DMS153 treated with DMSO at 0.1 percent for 48 hours (cell line): ENCODE measurements at regions not wholly inside any gene's neighbourhood (a gene's known extent, or its start where the extent isn't known, plus 50 kb on each side); places are given as distances from the start of the nearest gene placed in this dataset.
"Not testable (repeated sequence)": the region's sequence is repeated elsewhere in the genome, so short reads cannot be mapped to it uniquely, and the experiment has no call there.

Source experiments
- DNase-seq: peaks from one replicate; lab custom pipeline; 2025; ENCODE audit not compliant: unreplicated experiment; lab: John Stamatoyannopoulos, UW

- DNase-seq, result not testable (repeated sequence)
Observed at GRCh38 chr14:106153362-106153955, 627.1 kb downstream of the TMEM121 start.

- DNase-seq, result no peak
Observed at GRCh38 chr14:106163316-106163715, 636.9 kb downstream of the TMEM121 start.

- not testable (repeated sequence) for DNase-seq
Observed at GRCh38 chr14:106163812-106164211, 637.4 kb downstream of the TMEM121 start.

GRCh38 chr14:106166232-106166631 is 639.8 kb downstream of the TMEM121 start:
- no peak for DNase-seq

GRCh38 chr14:106166650-106167204 is 640.3 kb downstream of the TMEM121 start:
- no peak for DNase-seq

- DNase-seq, result not testable (repeated sequence)
Observed at GRCh38 chr14:106170163-106170658, 643.8 kb downstream of the TMEM121 start.

GRCh38 chr14:106174206-106174605 is 647.8 kb downstream of the TMEM121 start:
- no peak for DNase-seq

- not testable (repeated sequence) for DNase-seq
Observed at GRCh38 chr14:106177266-106178246, 651.2 kb downstream of the TMEM121 start.

- no peak for DNase-seq
Observed at GRCh38 chr14:106179761-106180160, 653.4 kb downstream of the TMEM121 start.

GRCh38 chr14:106184771-106185170 is 658.4 kb downstream of the TMEM121 start:
- not testable (repeated sequence) for DNase-seq

- DNase-seq, result not testable (repeated sequence)
Observed at GRCh38 chr14:106185174-106185836, 658.9 kb downstream of the TMEM121 start.

GRCh38 chr14:106185837-106186233 is 659.5 kb downstream of the TMEM121 start:
- DNase-seq, result no peak

GRCh38 chr14:106187216-106187615 is 660.8 kb downstream of the TMEM121 start:
- no peak for DNase-seq

- DNase-seq, result not testable (repeated sequence)
Observed at GRCh38 chr14:106192701-106193100, 666.3 kb downstream of the TMEM121 start.

GRCh38 chr14:106196459-106196858 is 670.1 kb downstream of the TMEM121 start:
- not testable (repeated sequence) for DNase-seq

- DNase-seq, result not testable (repeated sequence)
Observed at GRCh38 chr14:106197264-106197663, 670.9 kb downstream of the TMEM121 start.

- DNase-seq, result no peak
Observed at GRCh38 chr14:106199097-106199496, 672.7 kb downstream of the TMEM121 start.

- no peak for DNase-seq
Observed at GRCh38 chr14:106200541-106201315, 674.3 kb downstream of the TMEM121 start.

- no peak for DNase-seq
Observed at GRCh38 chr14:106201376-106201775, 675.0 kb downstream of the TMEM121 start.

- no peak for DNase-seq
Observed at GRCh38 chr14:106203438-106203837, 677.1 kb downstream of the TMEM121 start.
